ENCODE measurements at regions not wholly inside any gene's neighbourhood (a gene's known extent, or its start where the extent isn't known, plus 50 kb on each side); places are given as distances from the start of the nearest gene placed in this dataset.
"Not testable (repeated sequence)": the region's sequence is repeated elsewhere in the genome, so short reads cannot be mapped to it uniquely, and the experiment has no call there.

- H3K9me3 ChIP-seq, result no peaks in the 10 kb centered on the region
- no peak overlapping the region for H3K27ac ChIP-seq
- H3K27me3 ChIP-seq, result no peaks in the 10 kb centered on the region
- H3K36me3 ChIP-seq, result no peaks in the 10 kb centered on the region
- ATAC-seq, result no peak
- no peak for TF ChIP-seq POLR2A (IDR thresholded peaks at IDR 0.05)
- TF ChIP-seq POLR2AphosphoS5 (IDR thresholded peaks at IDR 0.05), result no peak
- no peak for TF ChIP-seq EP300 (IDR thresholded peaks at IDR 0.05)
- TF ChIP-seq CTCF (IDR thresholded peaks at IDR 0.05), result no peak
- no peaks in the 10 kb centered on the region for H3K4me1 ChIP-seq
- WGBS, 2 donors (ENCODE audit: low coverage in 1 of 2), result 72% methylated on average over 3 of the region's 3 CpGs; no CpG with 5 or more reads in 1 of the 2 donors
- H3K4me3 ChIP-seq, result no peak overlapping the region
Observed at GRCh38 chr7:50251765-50252164, 52.8 kb upstream of the IKZF1 start.

- no peaks in the 10 kb centered on the region for H3K36me3 ChIP-seq
- no peak overlapping the region for H3K27ac ChIP-seq
- TF ChIP-seq EP300 (IDR thresholded peaks at IDR 0.05) (no peak), CTCF (IDR thresholded peaks at IDR 0.05) (no peak), POLR2A (IDR thresholded peaks at IDR 0.05) (no peak), POLR2AphosphoS5 (IDR thresholded peaks at IDR 0.05) (no peak)
- no peak overlapping the region for H3K4me3 ChIP-seq
- H3K27me3 ChIP-seq, result no peaks in the 10 kb centered on the region
- H3K9me3 ChIP-seq, result peaks cover 0 to 19% (median 0%) of the 10 kb centered on the region in 3 donors
- no peaks in the 10 kb centered on the region for H3K4me1 ChIP-seq
- ATAC-seq, result no peak
- WGBS, 2 donors (ENCODE audit: low coverage in 1 of 2), result 45 to 65% methylated on average over 2 of the region's 2 CpGs
Observed at GRCh38 chr7:50246551-50246950, 58.0 kb upstream of the IKZF1 start.

- H3K36me3 ChIP-seq, H3K27me3 ChIP-seq, H3K27ac ChIP-seq, H3K4me3 ChIP-seq, ATAC-seq, H3K4me1 ChIP-seq: not testable (repeated sequence)
- peaks cover 0 to 19% (median 0%) of the 10 kb centered on the region in 3 donors for H3K9me3 ChIP-seq
Observed at GRCh38 chr7:50242111-50242510, 62.4 kb upstream of the IKZF1 start.

GRCh38 chr7:50240699-50241098 lies 63.8 kb upstream of the IKZF1 start:
- not testable (repeated sequence) for H3K27me3 ChIP-seq, H3K4me3 ChIP-seq, H3K4me1 ChIP-seq, H3K9me3 ChIP-seq, H3K36me3 ChIP-seq, ATAC-seq, H3K27ac ChIP-seq

- WGBS, 2 donors (ENCODE audit: low coverage in 1 of 2), result 74 to 82% methylated on average over 3 of the region's 3 CpGs
- TF ChIP-seq POLR2A (IDR thresholded peaks at IDR 0.05) (no peak), EP300 (IDR thresholded peaks at IDR 0.05) (no peak), CTCF (IDR thresholded peaks at IDR 0.05) (peak in 1 of 4 experiments; percentile 8), POLR2AphosphoS5 (IDR thresholded peaks at IDR 0.05) (no peak)
- Histone ChIP-seq H3K4me1 (no peaks in the 10 kb centered on the region), H3K36me3 (no peaks in the 10 kb centered on the region), H3K4me3 (no peak overlapping the region), H3K27ac (no peak overlapping the region), H3K9me3 (peaks cover 0 to 17% (median 0%) of the 10 kb centered on the region in 3 donors), H3K27me3 (no peaks in the 10 kb centered on the region)
- ATAC-seq, result no peak
Observed at GRCh38 chr7:50229964-50230363, 74.6 kb upstream of the IKZF1 start.

GRCh38 chr7:50228148-50228547 lies 76.4 kb upstream of the IKZF1 start:
- no peak overlapping the region for H3K27ac ChIP-seq
- ATAC-seq, result no peak
- H3K4me3 ChIP-seq, result no peak overlapping the region
- TF ChIP-seq POLR2AphosphoS5 (IDR thresholded peaks at IDR 0.05), result no peak
- no peak for TF ChIP-seq CTCF (IDR thresholded peaks at IDR 0.05)
- no peak for TF ChIP-seq EP300 (IDR thresholded peaks at IDR 0.05)
- no peak for TF ChIP-seq POLR2A (IDR thresholded peaks at IDR 0.05)
- H3K4me1 ChIP-seq, result no peaks in the 10 kb centered on the region
- H3K36me3 ChIP-seq, result no peaks in the 10 kb centered on the region
- peaks cover 0 to 21% (median 0%) of the 10 kb centered on the region in 3 donors for H3K9me3 ChIP-seq
- WGBS, 2 donors (ENCODE audit: low coverage in 1 of 2), result 59 to 75% methylated on average over 1 to 4 of the region's 4 CpGs
- no peaks in the 10 kb centered on the region for H3K27me3 ChIP-seq
